IMR-90 (cell line): ENCODE measurements at regions not wholly inside any gene's neighbourhood (a gene's known extent, or its start where the extent isn't known, plus 50 kb on each side); places are given as distances from the start of the nearest gene placed in this dataset.

Source experiments
- BHLHE40 ChIP-seq: fragments of 150-350 bp; IDR thresholded peaks from 2 replicates; pipeline ENCODE4 v1.6.1; 2016; ENCODE audit warnings: mild to moderate bottlenecking, low read depth, low read length
- CEBPB ChIP-seq: IDR thresholded peaks from 2 replicates; pipeline ENCODE4 v1.6.1; 2012; ENCODE audit warnings: low read depth, low read length, improper control_type of control experiment
- CHD1 ChIP-seq: IDR thresholded peaks from 2 replicates; pipeline ENCODE4 v1.6.1; 2012; ENCODE audit warnings: low read depth, low read length, improper control_type of control experiment
- FOS ChIP-seq: fragments of 150-350 bp; IDR thresholded peaks from 2 replicates; pipeline ENCODE4 v1.6.1; 2016; ENCODE audit warnings: low read depth, low read length
- MAFK ChIP-seq: IDR thresholded peaks from 2 replicates; pipeline ENCODE4 v1.6.1; 2012; ENCODE audit warnings: low read depth, low read length, improper control_type of control experiment
- MAZ ChIP-seq: IDR thresholded peaks from 2 replicates; pipeline ENCODE4 v1.6.1; 2012; ENCODE audit warnings: low read depth, mild to moderate bottlenecking, low read length, improper control_type of control experiment, moderate library complexity, borderline replicate concordance
- MXI1 ChIP-seq: IDR thresholded peaks from 2 replicates; pipeline ENCODE4 v1.6.1; 2012; ENCODE audit warnings: low read depth, mild to moderate bottlenecking, low read length, moderate library complexity, borderline replicate concordance
- POLR2A ChIP-seq: IDR thresholded peaks from 2 replicates; pipeline ENCODE4 v1.6.1; 2012; ENCODE audit warnings: mild to moderate bottlenecking, low read depth, low read length
- RAD21 ChIP-seq: IDR thresholded peaks from 2 replicates; pipeline ENCODE4 v1.6.1; 2012; ENCODE audit warnings: low read length, improper control_type of control experiment
- RFX5 ChIP-seq: IDR thresholded peaks from 2 replicates; pipeline ENCODE4 v1.8.0; 2012; ENCODE audit warnings: low read depth, mild to moderate bottlenecking, low read length, moderate library complexity
- SMC3 ChIP-seq: fragments of 150-350 bp; IDR thresholded peaks from 2 replicates; pipeline ENCODE4 v1.6.1; 2016; ENCODE audit warnings: low read depth, mild to moderate bottlenecking, antibody characterized with exemption, low read length, moderate library complexity
- TF ChIP-seq, protein P1 (sequence below): conservative IDR thresholded peaks from 2 replicates; pipeline ENCODE4 v1.5.1; 2012; ENCODE audit warnings: mild to moderate bottlenecking, low read depth, low read length, improper control_type of control experiment
- TF ChIP-seq, protein P2 (sequence below): fragments of 150-350 bp; IDR thresholded peaks from 2 replicates; pipeline ENCODE4 v1.6.1; 2017; ENCODE audit warnings: mild to moderate bottlenecking, antibody characterized with exemption, low read length, low read depth
- TF ChIP-seq, protein P3 (sequence below): fragments of 150-350 bp; IDR thresholded peaks from 2 replicates; pipeline ENCODE4 v1.6.1; 2016; ENCODE audit warnings: low read depth, mild to moderate bottlenecking, low read length, moderate library complexity, borderline replicate concordance

DNA sequence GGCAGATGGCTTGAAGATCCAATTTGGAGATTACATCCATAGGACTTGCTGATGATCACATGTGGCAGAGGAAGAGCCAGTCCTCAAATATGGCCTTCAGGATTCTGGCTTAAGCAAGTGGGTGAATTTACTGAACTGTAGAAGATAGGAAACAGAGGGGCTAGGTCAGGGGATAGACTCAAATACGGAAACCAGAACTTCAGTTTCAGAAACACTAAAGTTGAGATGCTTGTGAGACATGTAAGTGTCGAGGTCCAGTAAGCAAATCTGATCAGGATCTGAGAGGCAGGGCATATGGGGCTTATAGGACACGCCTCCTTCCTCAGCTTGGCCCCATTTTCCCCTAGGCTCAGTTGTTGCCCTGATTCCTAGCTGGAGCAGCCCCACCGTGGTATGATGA is 107.7 kb downstream of the LBH start:
- no peak for TF ChIP-seq MAFK
- no peak for TF ChIP-seq BHLHE40
- TF ChIP-seq POLR2A, result no peak
- TF ChIP-seq, protein P1, sequence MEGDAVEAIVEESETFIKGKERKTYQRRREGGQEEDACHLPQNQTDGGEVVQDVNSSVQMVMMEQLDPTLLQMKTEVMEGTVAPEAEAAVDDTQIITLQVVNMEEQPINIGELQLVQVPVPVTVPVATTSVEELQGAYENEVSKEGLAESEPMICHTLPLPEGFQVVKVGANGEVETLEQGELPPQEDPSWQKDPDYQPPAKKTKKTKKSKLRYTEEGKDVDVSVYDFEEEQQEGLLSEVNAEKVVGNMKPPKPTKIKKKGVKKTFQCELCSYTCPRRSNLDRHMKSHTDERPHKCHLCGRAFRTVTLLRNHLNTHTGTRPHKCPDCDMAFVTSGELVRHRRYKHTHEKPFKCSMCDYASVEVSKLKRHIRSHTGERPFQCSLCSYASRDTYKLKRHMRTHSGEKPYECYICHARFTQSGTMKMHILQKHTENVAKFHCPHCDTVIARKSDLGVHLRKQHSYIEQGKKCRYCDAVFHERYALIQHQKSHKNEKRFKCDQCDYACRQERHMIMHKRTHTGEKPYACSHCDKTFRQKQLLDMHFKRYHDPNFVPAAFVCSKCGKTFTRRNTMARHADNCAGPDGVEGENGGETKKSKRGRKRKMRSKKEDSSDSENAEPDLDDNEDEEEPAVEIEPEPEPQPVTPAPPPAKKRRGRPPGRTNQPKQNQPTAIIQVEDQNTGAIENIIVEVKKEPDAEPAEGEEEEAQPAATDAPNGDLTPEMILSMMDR, result no peak
- TF ChIP-seq SMC3, result no peak
- TF ChIP-seq, protein P2, sequence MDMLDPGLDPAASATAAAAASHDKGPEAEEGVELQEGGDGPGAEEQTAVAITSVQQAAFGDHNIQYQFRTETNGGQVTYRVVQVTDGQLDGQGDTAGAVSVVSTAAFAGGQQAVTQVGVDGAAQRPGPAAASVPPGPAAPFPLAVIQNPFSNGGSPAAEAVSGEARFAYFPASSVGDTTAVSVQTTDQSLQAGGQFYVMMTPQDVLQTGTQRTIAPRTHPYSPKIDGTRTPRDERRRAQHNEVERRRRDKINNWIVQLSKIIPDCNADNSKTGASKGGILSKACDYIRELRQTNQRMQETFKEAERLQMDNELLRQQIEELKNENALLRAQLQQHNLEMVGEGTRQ, result no peak
- TF ChIP-seq RAD21, result no peak
- no peak for TF ChIP-seq CHD1
- TF ChIP-seq, protein P3, sequence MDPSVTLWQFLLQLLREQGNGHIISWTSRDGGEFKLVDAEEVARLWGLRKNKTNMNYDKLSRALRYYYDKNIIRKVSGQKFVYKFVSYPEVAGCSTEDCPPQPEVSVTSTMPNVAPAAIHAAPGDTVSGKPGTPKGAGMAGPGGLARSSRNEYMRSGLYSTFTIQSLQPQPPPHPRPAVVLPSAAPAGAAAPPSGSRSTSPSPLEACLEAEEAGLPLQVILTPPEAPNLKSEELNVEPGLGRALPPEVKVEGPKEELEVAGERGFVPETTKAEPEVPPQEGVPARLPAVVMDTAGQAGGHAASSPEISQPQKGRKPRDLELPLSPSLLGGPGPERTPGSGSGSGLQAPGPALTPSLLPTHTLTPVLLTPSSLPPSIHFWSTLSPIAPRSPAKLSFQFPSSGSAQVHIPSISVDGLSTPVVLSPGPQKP, result no peak
- no peak for TF ChIP-seq CEBPB
- TF ChIP-seq RFX5, result no peak
- no peak for TF ChIP-seq FOS
- TF ChIP-seq MXI1, result no peak
- TF ChIP-seq MAZ, result no peak
